ENCODE measurements at regions not wholly inside any gene's neighbourhood (a gene's known extent, or its start where the extent isn't known, plus 50 kb on each side); places are given as distances from the start of the nearest gene placed in this dataset.

DNA sequence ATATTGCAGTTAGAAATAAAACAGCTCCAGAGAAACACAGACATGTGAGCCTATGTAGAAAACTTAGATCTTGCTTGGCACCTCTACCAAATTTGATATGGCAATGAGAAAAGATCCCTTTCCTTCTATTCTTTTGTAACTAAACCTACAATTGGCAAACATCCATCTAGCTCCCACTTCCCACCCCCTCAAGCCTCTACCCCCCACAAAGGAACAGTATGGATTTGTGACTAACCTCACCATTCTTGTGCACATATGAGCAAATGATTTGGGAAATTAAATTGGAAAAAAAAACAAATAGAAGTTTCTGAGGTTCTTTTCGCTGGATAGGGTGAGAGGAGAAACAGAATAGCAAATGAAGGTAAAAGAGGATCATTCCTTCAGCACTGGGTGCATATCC, 85.8 kb upstream of the TIAM2 start:
- no peak overlapping the region for H3K4me3 ChIP-seq (ENCODE audit: insufficient read depth, low read length, poor library complexity, severe bottlenecking)
- H3K27ac ChIP-seq (ENCODE audit: low read depth, low read length) = no peak overlapping the region
- H2AFZ ChIP-seq (ENCODE audit: low read depth, low read length, severe bottlenecking) = no peak overlapping the region

DNA sequence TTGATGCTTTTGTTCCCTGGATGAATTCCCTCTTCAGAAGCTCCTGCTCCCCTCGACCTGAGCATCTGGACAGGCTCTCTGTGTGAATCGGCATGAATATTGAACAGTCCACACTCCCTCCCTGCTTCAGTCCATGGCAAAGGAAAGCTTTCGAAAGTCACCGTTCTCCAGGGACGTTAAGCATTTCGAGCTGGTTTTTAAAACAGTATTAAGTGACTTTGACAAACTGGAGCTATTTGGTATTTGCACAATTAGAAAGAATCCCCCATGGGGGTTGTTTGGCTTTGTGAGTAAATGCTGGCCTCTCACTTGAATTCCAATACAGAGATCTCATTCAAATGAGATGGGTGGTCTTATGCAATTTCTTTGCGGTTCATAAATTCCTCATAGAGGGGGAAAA, 85.3 kb upstream of the TIAM2 start:
- Histone ChIP-seq H4K20me1 (ENCODE audit: low read depth, low read length) (no peaks in the 10 kb centered on the region), H3K9ac (ENCODE audit: low read length) (no peak overlapping the region), H3K4me2 (ENCODE audit: low read depth, low read length, poor library complexity, severe bottlenecking) (no peak overlapping the region), H3K9me2 (replicated peaks; ENCODE audit: insufficient read depth, low read length) (no peaks in the 10 kb centered on the region), H3K27me3 (ENCODE audit: low read length) (no peaks in the 10 kb centered on the region), H3F3A (ENCODE audit: insufficient read depth) (no peaks in the 10 kb centered on the region), H3K4me3 (ENCODE audit: insufficient read depth, low read length, poor library complexity, severe bottlenecking) (no peak overlapping the region), H3K36me3 (ENCODE audit: low read length) (no peaks in the 10 kb centered on the region), H2AFZ (ENCODE audit: low read depth, low read length, severe bottlenecking) (no peak overlapping the region), H3K79me2 (ENCODE audit: insufficient read depth, low read length) (no peaks in the 10 kb centered on the region), H3K9me3 (ENCODE audit: insufficient read depth, low read length) (no peaks in the 10 kb centered on the region), H3K27ac (ENCODE audit: low read depth, low read length) (no peak overlapping the region)
- TF ChIP-seq, protein P1, sequence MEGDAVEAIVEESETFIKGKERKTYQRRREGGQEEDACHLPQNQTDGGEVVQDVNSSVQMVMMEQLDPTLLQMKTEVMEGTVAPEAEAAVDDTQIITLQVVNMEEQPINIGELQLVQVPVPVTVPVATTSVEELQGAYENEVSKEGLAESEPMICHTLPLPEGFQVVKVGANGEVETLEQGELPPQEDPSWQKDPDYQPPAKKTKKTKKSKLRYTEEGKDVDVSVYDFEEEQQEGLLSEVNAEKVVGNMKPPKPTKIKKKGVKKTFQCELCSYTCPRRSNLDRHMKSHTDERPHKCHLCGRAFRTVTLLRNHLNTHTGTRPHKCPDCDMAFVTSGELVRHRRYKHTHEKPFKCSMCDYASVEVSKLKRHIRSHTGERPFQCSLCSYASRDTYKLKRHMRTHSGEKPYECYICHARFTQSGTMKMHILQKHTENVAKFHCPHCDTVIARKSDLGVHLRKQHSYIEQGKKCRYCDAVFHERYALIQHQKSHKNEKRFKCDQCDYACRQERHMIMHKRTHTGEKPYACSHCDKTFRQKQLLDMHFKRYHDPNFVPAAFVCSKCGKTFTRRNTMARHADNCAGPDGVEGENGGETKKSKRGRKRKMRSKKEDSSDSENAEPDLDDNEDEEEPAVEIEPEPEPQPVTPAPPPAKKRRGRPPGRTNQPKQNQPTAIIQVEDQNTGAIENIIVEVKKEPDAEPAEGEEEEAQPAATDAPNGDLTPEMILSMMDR (IDR thresholded peaks at IDR 0.05; ENCODE audit: insufficient read depth, low read length, poor library complexity, severe bottlenecking) = no peak
- no peak for TF ChIP-seq EZH2phosphoT487 (conservative IDR thresholded peaks at IDR 0.05; ENCODE audit: low read length)

More for the DNA sequence above, 85.8 kb upstream of the TIAM2 start:
- Histone ChIP-seq H3K27me3 (ENCODE audit: low read length) (no peaks in the 10 kb centered on the region), H4K20me1 (ENCODE audit: low read depth, low read length) (no peaks in the 10 kb centered on the region), H3K9ac (ENCODE audit: low read length) (no peak overlapping the region), H3K4me2 (ENCODE audit: low read depth, low read length, poor library complexity, severe bottlenecking) (no peak overlapping the region), H3K9me3 (ENCODE audit: insufficient read depth, low read length) (no peaks in the 10 kb centered on the region), H3F3A (ENCODE audit: insufficient read depth) (no peaks in the 10 kb centered on the region), H3K36me3 (ENCODE audit: low read length) (no peaks in the 10 kb centered on the region), H3K9me2 (replicated peaks; ENCODE audit: insufficient read depth, low read length) (no peaks in the 10 kb centered on the region), H3K79me2 (ENCODE audit: insufficient read depth, low read length) (no peaks in the 10 kb centered on the region)
- TF ChIP-seq, protein P1 (IDR thresholded peaks at IDR 0.05; ENCODE audit: insufficient read depth, low read length, poor library complexity, severe bottlenecking) = no peak
- no peak for TF ChIP-seq EZH2phosphoT487 (conservative IDR thresholded peaks at IDR 0.05; ENCODE audit: low read length)

DNA sequence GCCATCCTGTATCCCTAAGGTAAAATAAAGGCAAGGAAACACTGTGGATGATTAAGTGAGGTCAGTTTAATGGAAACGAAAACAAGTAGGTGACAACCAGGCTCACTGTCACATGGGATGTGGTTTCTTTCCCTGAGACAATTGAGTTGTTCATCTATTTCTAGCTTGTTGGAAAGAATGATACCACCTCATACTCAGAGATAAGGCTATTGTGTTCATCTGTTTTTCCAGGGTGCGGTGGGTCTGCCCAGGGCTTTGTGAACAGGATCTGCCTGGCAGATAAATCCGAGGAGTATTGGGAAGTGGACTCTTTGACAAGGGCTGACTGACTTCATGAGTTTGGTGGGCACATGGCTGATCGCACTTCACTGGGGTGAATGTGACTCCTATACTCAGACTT, 80.8 kb upstream of the TIAM2 start:
- H3K27me3 ChIP-seq (ENCODE audit: low read length) = no peaks in the 10 kb centered on the region
- TF ChIP-seq, protein P1 (IDR thresholded peaks at IDR 0.05; ENCODE audit: insufficient read depth, low read length, poor library complexity, severe bottlenecking) = no peak
- no peak for TF ChIP-seq EZH2phosphoT487 (conservative IDR thresholded peaks at IDR 0.05; ENCODE audit: low read length)
- no peaks in the 10 kb centered on the region for H3K79me2 ChIP-seq (ENCODE audit: insufficient read depth, low read length)

More for the DNA sequence above, 80.8 kb upstream of the TIAM2 start:
- no peaks in the 10 kb centered on the region for H3K36me3 ChIP-seq (ENCODE audit: low read length)
- H2AFZ ChIP-seq (ENCODE audit: low read depth, low read length, severe bottlenecking) = no peak overlapping the region
- H3K4me2 ChIP-seq (ENCODE audit: low read depth, low read length, poor library complexity, severe bottlenecking) = no peak overlapping the region
- no peak overlapping the region for H3K27ac ChIP-seq (ENCODE audit: low read depth, low read length)
- H3K4me3 ChIP-seq (ENCODE audit: insufficient read depth, low read length, poor library complexity, severe bottlenecking) = no peak overlapping the region
- H3K9ac ChIP-seq (ENCODE audit: low read length) = no peak overlapping the region
- H3K9me2 ChIP-seq (replicated peaks; ENCODE audit: insufficient read depth, low read length) = no peaks in the 10 kb centered on the region
- no peaks in the 10 kb centered on the region for H4K20me1 ChIP-seq (ENCODE audit: low read depth, low read length)
- no peaks in the 10 kb centered on the region for H3K9me3 ChIP-seq (ENCODE audit: insufficient read depth, low read length)
- H3F3A ChIP-seq (ENCODE audit: insufficient read depth) = no peaks in the 10 kb centered on the region
